GM12878 (cell line): ENCODE measurements at regions not wholly inside any gene's neighbourhood (a gene's known extent, or its start where the extent isn't known, plus 50 kb on each side); places are given as distances from the start of the nearest gene placed in this dataset.

ENCODE experiments used
- FOXK2 ChIP-seq: fragments of 450-650 bp; IDR thresholded peaks from 2 replicates; pipeline ENCODE4 v1.6.1; 2017; ENCODE audit warnings: mild to moderate bottlenecking, moderate library complexity
- HDAC2 ChIP-seq: fragments of 200-600 bp; sonication (generic); IDR thresholded peaks from 2 replicates; pipeline ENCODE4 v1.6.1; 2017
- MYB ChIP-seq: fragments of 150-350 bp; IDR thresholded peaks from 2 replicates; pipeline ENCODE4 v1.6.1; 2014; ENCODE audit warnings: mild to moderate bottlenecking, low read depth, low read length, borderline replicate concordance
- POLR2A ChIP-seq: IDR thresholded peaks from 2 replicates; pipeline ENCODE4 v1.6.1; 2011; ENCODE audit warnings: low read depth, mild to moderate bottlenecking, low read length
- SIN3A ChIP-seq: IDR thresholded peaks from 2 replicates; pipeline ENCODE4 v1.6.1; 2012; ENCODE audit warnings: low read depth, low read length, improper control_type of control experiment
- SREBF1 ChIP-seq: IDR thresholded peaks from 2 replicates; pipeline ENCODE4 v1.6.1; 2012; ENCODE audit warnings: mild to moderate bottlenecking, low read length
- USF1 ChIP-seq: IDR thresholded peaks from 2 replicates; pipeline ENCODE4 v1.6.1; 2011; ENCODE audit warnings: borderline replicate concordance, low read depth, mild to moderate bottlenecking, moderate library complexity, mixed read lengths, low read length; ENCODE audit not compliant: insufficient read depth; ENCODE audit errors: extremely low read length
- ZNF384 ChIP-seq: IDR thresholded peaks from 2 replicates; pipeline ENCODE4 v1.6.1; 2012; ENCODE audit warnings: low read depth, mild to moderate bottlenecking, low read length, improper control_type of control experiment, borderline replicate concordance
- TF ChIP-seq, protein P1 (sequence below), 3 experiments: IDR thresholded peaks in 2 of 3; conservative IDR thresholded peaks in 1 of 3; 2 replicates each; pipeline ENCODE4 v1.5.1; 2011; ENCODE audit warnings: low read depth in 3 of 3, low read length in 3 of 3, mild to moderate bottlenecking in 3 of 3, control low read depth in 2 of 3, moderate library complexity in 2 of 3, inconsistent platforms in 1 of 3, mixed read lengths in 1 of 3; ENCODE audit not compliant: control insufficient read depth in 2 of 3, insufficient read depth in 1 of 3; ENCODE audit errors: extremely low read depth in 1 of 3
- TF ChIP-seq, protein P2 (sequence below): IDR thresholded peaks from 2 replicates; pipeline ENCODE4 v1.6.1; 2012; ENCODE audit warnings: low read length, inconsistent platforms
- TF ChIP-seq, protein P3 (sequence below): fragments of 450-650 bp; IDR thresholded peaks from 2 replicates; pipeline ENCODE4 v1.6.1; 2016; ENCODE audit warnings: mild to moderate bottlenecking

DNA sequence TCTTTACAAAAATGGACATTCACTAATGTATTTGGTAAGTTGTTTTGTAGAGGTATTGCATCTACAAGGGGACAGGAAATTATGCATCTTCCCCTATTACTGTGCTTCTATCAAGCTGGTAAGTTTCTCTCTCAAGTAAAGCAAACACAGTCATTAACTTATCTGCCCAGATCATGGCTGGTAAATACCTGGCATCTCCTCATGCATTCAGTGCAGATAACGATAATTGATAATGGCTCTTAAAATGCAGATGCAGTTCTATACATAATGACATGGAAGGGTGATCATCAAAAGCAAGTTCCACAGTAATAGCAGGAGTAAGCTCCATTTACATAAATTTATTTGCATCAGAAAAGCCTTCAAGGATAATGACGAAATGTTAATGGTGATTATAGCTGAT, 122.4 kb downstream of the SIPA1L2 start:
- TF ChIP-seq FOXK2, result no peak
- TF ChIP-seq USF1, result no peak
- TF ChIP-seq, protein P1, sequence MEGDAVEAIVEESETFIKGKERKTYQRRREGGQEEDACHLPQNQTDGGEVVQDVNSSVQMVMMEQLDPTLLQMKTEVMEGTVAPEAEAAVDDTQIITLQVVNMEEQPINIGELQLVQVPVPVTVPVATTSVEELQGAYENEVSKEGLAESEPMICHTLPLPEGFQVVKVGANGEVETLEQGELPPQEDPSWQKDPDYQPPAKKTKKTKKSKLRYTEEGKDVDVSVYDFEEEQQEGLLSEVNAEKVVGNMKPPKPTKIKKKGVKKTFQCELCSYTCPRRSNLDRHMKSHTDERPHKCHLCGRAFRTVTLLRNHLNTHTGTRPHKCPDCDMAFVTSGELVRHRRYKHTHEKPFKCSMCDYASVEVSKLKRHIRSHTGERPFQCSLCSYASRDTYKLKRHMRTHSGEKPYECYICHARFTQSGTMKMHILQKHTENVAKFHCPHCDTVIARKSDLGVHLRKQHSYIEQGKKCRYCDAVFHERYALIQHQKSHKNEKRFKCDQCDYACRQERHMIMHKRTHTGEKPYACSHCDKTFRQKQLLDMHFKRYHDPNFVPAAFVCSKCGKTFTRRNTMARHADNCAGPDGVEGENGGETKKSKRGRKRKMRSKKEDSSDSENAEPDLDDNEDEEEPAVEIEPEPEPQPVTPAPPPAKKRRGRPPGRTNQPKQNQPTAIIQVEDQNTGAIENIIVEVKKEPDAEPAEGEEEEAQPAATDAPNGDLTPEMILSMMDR (IDR thresholded peaks at IDR 0.05 in 2 of 3, conservative IDR thresholded peaks at IDR 0.05 in 1 of 3; ENCODE audit: control insufficient read depth in 2 of 3, extremely low read depth in 1 of 3, insufficient read depth in 1 of 3, low read depth in 3 of 3, low read length in 3 of 3), result no peak
- TF ChIP-seq SIN3A, result no peak
- no peak for TF ChIP-seq POLR2A
- TF ChIP-seq ZNF384, result no peak
- TF ChIP-seq, protein P2, sequence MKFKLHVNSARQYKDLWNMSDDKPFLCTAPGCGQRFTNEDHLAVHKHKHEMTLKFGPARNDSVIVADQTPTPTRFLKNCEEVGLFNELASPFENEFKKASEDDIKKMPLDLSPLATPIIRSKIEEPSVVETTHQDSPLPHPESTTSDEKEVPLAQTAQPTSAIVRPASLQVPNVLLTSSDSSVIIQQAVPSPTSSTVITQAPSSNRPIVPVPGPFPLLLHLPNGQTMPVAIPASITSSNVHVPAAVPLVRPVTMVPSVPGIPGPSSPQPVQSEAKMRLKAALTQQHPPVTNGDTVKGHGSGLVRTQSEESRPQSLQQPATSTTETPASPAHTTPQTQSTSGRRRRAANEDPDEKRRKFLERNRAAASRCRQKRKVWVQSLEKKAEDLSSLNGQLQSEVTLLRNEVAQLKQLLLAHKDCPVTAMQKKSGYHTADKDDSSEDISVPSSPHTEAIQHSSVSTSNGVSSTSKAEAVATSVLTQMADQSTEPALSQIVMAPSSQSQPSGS, result no peak
- TF ChIP-seq, protein P3, sequence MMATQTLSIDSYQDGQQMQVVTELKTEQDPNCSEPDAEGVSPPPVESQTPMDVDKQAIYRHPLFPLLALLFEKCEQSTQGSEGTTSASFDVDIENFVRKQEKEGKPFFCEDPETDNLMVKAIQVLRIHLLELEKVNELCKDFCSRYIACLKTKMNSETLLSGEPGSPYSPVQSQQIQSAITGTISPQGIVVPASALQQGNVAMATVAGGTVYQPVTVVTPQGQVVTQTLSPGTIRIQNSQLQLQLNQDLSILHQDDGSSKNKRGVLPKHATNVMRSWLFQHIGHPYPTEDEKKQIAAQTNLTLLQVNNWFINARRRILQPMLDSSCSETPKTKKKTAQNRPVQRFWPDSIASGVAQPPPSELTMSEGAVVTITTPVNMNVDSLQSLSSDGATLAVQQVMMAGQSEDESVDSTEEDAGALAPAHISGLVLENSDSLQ, result no peak
- TF ChIP-seq SREBF1, result no peak
- no peak for TF ChIP-seq MYB
- no peak for TF ChIP-seq HDAC2
